ENCODE measurements at regions not wholly inside any gene's neighbourhood (a gene's known extent, or its start where the extent isn't known, plus 50 kb on each side); places are given as distances from the start of the nearest gene placed in this dataset.

GRCh38 chr10:121265360-121266123 is 332.7 kb downstream of the FGFR2 start:
- TF ChIP-seq CTCF (conservative IDR thresholded peaks at IDR 0.05 in 1 of 2, IDR thresholded peaks at IDR 0.05 in 1 of 2; ENCODE audit: extremely low read depth in 1 of 2, insufficient read depth in 1 of 2, low read depth in 1 of 2, low read length in 2 of 2): no peak
- no peak for TF ChIP-seq EZH2 (IDR thresholded peaks at IDR 0.05; ENCODE audit: borderline replicate concordance, low read length)

Data from mammary epithelial cell (primary cell).